ENCODE measurements at regions not wholly inside any gene's neighbourhood (a gene's known extent, or its start where the extent isn't known, plus 50 kb on each side); places are given as distances from the start of the nearest gene placed in this dataset.
"Not testable (repeated sequence)": the region's sequence is repeated elsewhere in the genome, so short reads cannot be mapped to it uniquely, and the experiment has no call there.

DNA sequence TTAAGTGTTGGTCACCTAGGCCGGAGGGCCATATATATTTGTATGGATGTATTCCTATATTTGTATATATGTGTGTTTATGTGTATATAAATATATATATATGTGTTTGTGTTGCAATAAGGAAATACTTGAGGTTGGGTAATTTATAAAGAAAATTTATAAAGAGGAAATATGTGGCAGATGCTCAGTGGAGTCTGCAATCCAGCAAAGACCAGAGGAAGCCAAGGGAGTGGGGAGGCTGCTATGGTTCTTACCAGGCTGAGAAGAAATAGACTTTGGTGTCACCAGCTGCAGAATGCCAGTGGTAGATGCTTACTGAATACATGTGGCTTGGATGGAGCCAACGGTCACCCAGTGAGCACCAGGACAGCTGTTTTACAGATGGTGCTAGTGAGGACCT lies 97.4 kb upstream of the ELOVL5 start:
- DNase-seq, result no peak

DNA sequence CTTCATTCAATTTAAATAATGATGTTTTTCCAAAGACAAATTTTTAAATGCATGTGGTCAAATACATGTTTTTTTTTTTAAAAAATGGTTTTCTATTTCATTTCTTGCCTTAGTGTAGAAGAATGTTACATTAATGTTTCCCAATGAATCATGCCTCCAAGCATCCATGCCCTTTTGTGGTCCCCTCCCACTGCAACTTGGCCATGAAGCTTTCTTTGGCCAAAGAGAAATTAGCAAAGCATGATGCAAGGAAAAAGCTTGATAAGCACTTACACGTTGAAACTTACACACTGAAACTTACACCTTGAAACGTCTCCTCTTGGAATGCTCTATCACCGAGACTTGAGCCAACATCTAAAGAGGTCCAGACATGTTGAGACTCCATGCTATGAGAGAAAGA lies 93.0 kb upstream of the ELOVL5 start:
- no peak for DNase-seq

DNA sequence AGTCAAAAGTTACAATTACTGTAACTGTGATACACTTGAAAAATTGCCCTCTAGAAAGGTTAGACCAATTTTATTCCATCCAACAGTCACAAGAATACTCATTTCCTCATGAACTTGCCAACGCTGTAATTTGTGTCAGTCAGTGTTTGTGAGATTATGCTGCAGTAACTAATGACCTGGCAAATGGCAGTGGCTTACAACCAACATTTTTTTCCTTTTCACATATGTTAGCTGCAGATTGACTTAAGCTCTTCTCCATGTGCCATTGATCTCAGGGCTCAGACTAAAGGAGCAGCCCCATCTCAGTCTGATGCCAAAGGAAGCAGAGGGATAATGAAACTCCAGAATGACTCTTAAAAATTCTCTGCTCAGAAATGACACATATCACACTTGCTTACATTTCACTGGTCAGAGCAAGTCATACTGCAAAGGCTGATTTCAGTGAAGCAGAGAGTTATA lies 92.3 kb upstream of the ELOVL5 start:
- no peak for DNase-seq

DNA sequence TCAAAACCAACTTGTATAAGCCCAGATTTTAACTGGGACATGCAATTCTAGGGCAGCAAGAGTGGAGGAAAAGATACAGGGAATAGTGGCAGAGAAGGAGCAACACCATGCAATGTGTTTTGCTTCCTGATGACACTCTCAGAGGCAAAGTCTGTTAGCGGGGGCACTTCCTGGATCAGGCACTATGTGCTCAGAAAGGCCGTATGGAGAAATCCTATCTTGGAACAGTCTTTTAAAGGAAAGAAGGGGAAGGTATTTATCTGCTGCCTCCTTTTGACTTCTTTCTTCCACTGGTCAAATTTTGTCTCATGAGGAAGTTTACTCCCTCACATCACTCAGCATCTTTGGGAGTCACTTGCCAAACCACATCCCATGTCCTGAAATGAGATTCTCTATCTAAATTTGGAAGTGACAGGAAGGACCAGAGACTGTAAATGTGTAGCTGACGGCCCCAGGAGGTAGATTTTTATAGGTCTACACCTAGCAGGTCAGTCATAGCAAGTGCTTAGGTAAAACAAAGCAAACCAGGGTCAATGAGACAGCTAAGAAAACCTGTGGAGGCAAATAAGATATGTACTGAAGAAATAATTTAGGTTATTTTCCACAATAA lies 91.7 kb upstream of the ELOVL5 start:
- no peak for DNase-seq

DNA sequence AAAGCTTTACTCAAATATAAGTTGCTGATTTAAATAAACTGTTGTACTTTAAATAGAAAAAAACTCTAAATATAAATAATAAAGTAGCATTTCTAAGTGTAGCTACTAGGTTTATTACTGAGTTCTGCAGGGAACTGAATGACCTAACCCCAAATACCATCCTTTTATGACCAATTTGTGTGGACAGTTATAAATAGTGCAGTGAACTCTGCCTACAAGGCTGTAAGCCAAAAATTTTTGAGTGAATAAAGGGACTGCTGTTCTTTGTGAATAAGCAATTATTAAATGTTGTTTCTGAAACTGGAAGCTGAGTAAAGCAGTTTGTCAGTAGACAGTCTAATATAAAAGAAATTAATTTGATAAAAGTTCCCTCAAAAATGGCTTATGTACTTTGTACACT lies 90.8 kb upstream of the ELOVL5 start:
- no peak for DNase-seq

DNA sequence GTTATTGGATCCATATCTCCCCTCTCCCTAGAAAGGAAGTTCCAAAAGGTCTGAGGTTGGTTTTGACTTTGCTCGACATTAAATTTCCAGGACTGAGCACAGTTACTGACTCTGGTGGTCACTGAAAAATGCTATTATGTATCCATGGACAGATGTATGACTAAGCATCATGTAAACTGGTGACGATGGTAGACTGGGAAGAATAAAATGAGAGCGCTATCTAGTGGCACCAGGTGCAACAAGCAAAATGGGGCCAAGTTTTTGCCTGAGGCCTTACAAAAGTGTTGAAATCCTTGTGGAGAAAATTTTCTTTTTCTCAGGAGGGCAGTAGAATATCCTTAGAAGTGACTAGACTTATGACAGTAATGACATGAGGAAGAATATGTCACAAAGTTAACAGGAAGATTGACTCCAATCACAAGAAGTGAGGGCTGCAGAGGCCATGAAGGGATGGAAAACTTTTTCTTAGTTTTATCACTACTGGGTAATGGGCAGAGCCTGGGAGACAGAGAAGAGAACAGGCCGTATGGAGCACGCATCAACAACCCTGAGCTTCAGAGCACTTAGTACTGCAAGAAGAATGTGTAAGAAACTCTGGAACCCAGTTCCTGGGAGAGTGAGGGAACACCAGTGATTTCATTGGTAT lies 88.9 kb upstream of the ELOVL5 start:
- no peak for DNase-seq

DNA sequence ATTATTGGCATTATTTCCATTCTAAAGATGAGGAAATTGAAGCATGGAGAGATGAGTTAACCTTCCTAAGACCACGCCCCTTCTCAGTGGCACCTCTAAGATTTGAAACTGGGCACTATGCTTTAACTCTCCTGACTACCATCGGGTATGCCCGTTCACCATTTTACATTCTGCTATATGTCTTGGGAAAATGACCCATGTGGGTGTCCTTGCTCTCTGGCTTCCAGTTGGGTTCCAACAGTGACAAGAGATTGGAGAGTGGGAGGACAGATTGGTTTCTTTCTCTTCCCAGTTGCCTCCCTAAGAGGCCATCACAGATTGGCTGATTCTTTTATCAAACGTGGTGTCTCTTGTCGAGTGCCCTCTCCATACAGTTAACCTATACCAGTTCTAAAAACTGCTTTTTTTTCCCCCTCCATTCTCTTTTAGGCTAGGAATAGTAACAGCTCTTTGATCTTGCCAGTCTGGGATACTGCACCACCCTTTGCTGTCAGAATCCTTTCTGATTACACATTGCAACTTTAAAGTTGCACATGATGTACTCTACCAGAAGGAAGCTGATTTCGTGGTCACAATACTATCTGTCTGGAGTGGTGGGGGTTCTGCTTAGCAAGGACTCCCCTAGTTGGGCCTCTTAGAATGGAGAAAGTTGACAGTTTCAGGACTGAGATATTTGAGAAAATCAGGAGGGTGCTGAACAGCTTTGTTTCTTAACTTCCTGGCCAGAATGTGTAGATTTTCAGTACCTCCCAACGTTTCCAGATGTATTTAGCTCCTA lies 88.0 kb upstream of the ELOVL5 start:
- DNase-seq, result no peak

DNA sequence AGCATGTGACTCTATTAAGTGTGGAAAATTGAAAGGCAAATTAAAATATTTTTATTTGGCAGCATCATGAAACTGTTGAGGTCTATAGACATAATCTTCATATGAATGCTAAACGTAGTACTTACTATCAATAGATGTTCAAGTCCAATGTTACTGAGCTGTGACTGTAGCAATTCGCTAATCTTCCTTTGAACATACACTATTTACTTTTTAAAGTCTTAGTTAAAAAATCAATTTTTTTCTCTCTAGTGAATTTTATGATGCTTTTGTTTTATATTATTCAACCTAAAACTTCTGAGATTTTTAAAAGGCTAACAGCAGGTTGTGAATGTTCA lies 85.2 kb upstream of the ELOVL5 start:
- no peak for DNase-seq

DNA sequence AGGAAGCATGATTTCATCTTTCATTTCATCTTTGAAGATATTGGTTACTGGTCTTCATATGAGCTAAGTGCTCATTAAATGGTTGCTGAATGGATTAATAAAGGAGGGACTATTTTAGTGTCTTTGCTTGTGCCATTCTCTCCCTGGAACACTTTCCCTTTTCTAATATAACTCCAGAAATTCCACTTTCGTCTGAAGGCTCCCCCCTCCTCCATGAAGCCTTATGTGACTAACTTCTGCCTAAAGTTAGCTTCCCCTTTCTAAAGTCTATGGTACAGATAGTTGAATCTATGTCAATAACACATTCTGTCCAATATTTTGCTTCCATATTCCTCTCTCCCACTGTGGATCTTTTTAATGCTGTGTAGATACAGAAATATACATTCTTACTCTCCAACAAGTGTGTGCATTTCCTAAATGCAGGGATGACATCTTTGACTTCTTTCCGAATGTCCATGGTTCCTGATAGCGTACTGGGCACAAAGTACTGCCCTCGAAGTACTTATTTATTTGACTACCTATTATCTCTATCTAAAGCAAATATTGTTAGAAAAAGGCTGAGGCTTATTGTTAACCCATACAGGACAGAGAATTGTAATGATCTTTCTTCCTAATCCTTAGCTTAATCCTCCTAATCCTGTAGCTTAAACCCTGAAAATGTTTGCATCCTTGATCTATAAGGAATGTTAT lies 84.7 kb upstream of the ELOVL5 start:
- no peak for DNase-seq

DNA sequence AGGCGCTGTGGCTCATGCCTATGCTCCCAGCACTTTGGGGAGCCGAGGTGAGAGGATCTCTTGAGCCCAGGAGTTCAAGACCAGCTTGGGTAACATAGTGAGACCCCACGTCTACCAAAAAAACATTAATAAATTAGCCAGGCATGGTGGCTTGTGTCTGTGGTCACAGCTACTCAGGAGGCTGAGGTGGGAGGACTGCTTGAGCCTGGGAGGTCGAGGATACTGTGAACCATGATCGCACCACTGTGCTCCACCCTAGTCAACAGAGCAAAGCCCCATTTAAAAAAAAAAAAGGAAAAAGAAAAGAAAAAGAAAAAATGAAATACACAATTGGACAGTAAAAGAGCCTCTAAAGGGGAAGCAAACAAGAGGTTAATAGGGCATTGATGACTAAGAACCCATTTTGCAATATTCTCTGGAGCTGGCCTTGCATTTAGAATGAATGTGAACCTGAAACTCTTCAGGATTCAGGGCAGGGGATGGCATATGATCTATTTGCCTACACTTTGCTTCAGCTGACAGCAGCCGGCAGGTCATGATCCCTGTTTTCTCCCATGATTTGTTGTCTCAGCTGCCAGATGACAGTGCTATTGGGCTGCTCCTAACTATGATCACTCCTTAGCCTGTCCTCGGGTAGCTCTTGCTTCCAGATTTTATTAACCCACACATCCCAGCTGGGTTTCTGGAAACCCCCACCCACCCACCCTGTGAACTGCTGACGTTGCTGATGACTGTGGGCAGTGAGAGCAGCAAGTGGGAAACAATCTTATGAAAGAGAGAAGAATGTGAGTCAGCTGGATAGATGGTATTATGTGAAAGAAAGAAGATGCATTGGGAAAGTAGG lies 83.8 kb upstream of the ELOVL5 start:
- DNase-seq, result no peak

DNA sequence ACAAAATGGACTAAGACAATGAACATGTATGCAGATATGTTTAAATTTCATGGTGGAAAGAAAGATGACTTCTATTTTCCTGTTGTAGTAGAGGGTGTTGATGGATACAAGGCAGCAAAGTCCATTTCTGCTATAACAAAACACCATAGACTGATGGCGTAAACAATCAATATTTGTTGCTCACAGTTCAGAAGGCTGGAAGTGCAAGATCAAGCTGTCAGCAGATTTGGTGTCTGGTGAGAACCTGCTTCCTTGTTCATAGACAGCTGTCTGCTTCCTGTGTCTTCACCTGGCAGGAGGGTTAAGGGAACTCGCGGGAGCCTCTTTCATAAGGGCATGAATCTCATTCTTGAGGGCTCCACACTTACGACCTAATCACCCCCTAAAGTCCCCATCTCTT lies 83.0 kb upstream of the ELOVL5 start:
- DNase-seq, result no peak

DNA sequence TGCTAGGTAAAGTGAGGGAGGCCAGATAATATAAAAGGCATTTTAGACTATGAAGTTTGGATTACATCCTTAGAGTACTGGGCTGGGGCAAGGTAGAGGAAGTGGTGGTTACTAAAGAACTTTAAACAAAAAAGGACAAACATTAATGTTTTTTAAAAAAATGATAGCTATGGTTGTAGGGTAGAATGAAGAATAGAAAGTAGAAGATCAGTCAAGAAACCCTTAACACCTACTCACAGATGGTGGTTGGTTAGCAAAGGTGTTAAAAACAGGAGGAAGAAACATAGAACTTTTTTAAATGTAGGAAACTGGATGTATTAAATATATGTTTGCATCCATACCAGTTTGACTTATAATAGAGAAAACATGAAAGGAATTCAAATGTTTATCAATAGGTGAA lies 80.7 kb upstream of the ELOVL5 start:
- DNase-seq, result no peak

DNA sequence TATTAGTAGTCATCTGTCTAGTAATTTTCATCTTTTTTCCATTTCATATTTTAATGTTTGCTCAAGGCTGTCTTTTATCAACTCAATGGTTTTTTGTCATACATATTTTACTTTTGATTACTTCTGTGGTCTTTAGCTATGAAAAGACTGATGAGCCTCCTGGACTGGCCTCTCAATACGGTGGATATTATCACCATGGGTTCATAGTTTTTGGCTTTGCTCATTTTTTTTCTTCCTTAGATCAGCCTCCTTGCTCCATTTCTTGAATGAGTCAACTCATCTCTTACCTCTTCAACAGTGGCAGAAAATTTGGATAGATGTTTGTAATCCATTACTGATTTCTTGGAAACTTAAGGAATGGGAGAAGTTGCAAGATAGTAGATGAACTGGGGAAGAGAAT lies 80.1 kb upstream of the ELOVL5 start:
- DNase-seq, result no peak

DNA sequence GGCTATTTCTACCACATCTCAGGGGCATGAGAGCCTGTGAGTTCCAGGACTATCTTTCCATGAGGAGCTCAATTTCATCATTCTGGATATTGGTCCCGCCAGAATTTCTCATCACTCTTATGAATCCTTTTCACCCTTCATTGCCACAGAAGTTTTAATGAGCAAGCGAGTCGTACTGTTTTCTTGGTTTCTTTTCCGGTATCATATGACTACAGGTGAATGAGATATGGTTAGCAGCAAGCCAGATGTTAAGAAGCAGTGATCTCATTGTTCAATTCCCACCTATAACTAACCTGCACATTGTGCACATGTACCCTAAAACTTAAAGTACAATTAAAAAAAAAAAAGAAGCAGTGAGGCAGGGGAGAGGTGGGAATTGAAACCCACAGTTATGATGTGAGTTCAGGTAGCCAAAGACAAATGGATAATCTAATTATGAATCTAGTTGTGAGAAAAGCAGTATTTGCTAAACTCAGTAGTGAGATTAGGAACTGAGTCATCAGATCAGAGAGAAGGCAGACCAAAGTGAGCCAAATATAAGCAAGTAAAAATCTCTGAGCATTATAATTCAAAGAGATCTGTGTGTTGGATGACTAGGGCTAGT lies 78.0 kb upstream of the ELOVL5 start:
- no peak for DNase-seq

DNA sequence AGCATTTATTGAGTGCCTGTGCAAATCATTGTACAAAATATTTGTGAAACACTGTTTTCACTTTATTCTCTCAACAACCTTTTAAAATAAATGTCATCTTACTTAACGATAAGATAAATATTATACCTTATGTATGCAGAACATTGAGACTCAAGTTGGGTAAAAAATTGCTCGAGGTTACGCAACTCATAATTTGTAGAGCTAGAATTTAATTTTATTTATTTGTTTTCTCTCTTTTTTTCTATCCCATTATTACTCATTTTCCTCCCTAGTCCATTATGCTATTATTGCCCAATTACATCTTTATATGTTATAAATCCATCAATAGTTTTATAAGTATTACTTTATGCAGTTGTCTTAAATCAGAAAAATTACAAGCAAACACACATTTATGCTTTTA lies 77.4 kb upstream of the ELOVL5 start:
- no peak for DNase-seq

DNA sequence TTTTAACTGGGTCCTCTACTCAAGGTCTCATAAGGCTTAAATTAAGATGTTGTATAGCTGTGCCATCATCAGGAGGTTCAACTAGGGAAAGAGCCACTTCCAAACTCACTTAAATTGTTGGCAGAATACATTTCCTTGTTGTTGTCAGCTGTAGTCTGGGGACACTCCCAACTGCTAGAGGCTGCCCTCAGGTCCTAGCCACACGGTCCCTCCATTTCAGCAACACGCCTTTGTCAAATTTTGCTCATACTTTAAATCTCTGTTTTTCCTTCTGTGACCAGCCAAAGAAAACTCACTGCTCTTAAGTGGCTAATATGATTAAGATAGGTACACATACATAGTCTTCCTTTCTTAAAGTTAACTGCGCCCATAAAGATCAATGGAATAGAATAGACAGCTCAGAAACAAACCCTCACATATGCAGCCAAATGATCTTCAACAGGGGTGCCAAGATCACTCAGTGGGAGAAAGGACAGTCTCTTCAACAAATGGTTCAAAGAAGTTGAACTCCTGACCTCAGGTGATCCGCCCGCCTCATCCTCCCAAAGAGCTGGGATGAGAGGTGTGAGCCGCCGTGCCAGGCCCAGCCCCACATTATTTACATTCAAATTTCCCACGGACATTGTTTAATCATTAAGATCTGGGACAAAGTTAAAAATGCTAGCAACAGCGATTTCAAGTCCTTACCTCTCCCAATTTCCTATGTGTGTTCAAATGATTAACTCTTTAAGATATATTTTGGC lies 76.4 kb upstream of the ELOVL5 start:
- no peak for DNase-seq

DNA sequence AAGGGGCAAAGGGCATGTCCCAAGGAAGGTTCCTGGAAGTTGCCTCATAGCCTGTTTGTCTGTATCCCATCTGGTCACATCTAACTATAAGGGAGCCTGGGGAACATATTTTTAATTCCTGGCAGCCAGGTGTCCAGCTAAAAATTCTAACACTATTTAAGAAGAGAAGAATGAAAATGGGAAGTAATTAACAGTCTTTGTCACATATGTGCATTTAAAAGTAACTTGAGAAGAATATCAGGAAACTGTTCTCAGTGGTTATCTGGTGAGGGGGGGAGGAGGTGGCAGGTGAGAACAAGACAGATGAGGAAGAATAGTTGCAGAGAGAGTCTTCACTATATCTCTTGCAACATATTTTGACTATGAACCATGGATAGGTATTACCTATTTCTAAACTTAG lies 75.5 kb upstream of the ELOVL5 start:
- no peak for DNase-seq

DNA sequence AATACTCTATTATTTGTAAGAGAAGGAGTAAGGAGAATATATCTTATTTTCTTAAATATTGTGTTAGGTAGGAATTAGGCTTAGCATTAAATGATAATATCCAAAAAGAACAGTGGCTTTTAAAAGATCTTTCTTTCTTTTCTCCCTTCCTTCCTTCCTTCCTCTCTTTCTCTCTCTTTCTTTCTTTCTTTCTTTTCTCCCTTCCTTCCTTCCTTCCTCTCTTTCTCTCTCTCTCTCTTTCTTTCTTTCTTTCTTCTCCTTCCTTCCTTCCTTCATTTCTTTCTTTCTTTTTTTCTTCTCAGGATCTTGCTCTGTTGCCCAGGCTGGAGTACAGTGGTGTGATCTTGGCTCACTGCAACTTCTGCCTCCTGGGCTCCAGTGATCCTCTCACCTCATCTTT lies 74.8 kb upstream of the ELOVL5 start:
- not testable (repeated sequence) for DNase-seq

DNA sequence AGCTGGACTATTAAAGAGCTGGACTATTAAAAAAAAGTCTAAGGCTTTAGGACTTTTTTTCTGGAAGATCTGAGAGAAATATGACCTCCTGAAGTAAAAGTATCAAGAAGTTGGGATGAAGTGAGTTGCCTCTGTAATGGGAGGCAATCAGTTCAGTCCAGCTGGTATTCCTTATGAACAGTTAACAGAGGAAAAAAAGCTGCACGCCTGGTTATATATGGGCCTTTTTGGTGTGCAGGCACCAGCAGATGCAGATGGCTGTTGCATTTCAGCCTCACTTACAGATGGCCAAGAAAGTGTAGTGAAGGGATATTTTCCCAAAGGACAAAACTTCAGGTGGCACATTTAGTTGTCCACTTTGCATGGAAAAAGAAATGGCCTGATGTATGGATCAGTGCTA lies 70.3 kb upstream of the ELOVL5 start:
- DNase-seq, result no peak

DNA sequence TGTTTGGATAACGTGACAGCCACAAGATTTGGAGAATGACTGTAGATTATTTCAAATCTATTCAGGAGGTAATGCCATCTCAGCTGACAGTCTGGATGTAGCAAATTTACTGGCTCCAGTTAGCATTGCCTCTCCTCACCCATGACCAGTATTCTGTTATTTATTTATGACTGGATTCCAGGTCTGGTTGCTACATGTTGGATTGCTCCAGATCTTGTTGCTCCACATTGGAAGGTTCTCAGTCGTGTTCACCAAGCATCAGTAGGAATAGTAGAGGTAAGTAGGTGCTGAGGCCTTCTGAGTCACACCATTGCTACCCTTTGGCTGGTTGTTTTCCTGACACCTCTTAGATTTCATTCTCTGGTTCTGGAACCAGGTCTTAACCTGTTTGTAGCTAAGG lies 69.5 kb upstream of the ELOVL5 start:
- DNase-seq, result no peak

DNA sequence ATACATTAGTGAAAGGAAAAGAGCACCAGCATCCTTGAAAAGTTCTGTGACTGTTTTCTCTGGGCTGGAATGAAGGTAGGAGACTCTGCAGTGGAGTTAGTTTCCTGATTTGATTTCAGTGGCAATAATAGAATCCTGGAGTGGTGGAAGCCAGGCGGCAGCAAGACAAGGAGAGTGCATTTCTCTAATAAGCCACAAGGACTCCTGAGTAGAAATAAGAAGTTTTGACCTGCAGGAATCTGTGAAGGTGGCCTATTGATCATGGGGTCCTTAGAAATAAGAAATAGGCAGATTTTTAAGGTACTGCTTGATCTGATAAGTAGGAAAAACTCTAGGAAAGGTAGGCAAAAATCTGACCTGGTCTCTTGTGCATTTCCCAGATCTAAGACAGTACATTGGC lies 68.4 kb upstream of the ELOVL5 start:
- DNase-seq, result no peak

DNA sequence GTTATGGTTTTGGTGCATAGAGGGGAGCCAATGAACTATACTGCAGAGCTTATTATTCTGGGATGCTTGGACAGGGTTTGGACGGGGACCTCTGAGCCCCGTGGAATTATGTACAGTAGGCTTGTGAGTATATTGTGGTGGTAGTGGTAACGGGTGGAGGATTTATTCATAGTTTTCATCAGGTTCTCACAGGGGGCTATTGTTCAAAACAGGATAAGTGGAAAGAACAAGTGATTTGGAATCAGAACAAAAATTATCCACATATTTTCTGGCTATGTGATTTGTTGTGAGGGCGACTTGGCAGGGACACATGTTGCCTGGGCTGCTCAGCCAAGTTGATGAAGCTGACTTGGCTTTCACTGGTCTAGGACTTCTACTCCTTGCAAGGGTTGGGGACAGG lies 64.6 kb upstream of the ELOVL5 start:
- DNase-seq, result no peak

Data from NK-92 treated with Interleukin-12 subunit alpha and Interleukin-12 subunit beta, amount 100 ng/mL, for 24 hours (cell line).